ENCODE measurements at regions not wholly inside any gene's neighbourhood (a gene's known extent, or its start where the extent isn't known, plus 50 kb on each side); places are given as distances from the start of the nearest gene placed in this dataset.

DNA sequence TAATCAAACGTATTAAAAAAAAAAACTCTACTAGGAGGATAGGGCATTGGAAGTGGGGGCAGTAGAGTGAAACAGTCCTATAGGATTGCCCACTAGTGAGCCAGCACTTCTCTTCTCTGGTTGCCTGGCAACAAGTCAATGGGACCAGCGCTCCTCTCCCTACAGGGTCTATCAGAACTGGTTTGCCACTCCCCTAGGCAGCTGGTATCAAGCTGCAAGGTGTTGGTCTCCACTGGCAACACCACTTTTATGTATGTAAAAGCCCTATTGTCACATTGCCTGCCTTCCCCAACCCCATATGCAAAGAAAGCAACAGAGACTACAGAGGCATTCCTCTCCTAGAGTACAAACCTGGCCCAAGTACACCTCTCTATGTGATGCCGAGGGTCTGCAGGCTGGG lies 166.9 kb upstream of the MCHR2 start:
- TF ChIP-seq TAF1 (IDR thresholded peaks at IDR 0.05; ENCODE audit: low read depth), result no peak
- TF ChIP-seq, protein P1, sequence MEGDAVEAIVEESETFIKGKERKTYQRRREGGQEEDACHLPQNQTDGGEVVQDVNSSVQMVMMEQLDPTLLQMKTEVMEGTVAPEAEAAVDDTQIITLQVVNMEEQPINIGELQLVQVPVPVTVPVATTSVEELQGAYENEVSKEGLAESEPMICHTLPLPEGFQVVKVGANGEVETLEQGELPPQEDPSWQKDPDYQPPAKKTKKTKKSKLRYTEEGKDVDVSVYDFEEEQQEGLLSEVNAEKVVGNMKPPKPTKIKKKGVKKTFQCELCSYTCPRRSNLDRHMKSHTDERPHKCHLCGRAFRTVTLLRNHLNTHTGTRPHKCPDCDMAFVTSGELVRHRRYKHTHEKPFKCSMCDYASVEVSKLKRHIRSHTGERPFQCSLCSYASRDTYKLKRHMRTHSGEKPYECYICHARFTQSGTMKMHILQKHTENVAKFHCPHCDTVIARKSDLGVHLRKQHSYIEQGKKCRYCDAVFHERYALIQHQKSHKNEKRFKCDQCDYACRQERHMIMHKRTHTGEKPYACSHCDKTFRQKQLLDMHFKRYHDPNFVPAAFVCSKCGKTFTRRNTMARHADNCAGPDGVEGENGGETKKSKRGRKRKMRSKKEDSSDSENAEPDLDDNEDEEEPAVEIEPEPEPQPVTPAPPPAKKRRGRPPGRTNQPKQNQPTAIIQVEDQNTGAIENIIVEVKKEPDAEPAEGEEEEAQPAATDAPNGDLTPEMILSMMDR (IDR thresholded peaks at IDR 0.05; ENCODE audit: poor library complexity, severe bottlenecking), result no peak
- no peak for TF ChIP-seq POLR2AphosphoS5 (IDR thresholded peaks at IDR 0.05)
- no peak for TF ChIP-seq RAD21 (conservative IDR thresholded peaks at IDR 0.05)
- TF ChIP-seq, protein P2, sequence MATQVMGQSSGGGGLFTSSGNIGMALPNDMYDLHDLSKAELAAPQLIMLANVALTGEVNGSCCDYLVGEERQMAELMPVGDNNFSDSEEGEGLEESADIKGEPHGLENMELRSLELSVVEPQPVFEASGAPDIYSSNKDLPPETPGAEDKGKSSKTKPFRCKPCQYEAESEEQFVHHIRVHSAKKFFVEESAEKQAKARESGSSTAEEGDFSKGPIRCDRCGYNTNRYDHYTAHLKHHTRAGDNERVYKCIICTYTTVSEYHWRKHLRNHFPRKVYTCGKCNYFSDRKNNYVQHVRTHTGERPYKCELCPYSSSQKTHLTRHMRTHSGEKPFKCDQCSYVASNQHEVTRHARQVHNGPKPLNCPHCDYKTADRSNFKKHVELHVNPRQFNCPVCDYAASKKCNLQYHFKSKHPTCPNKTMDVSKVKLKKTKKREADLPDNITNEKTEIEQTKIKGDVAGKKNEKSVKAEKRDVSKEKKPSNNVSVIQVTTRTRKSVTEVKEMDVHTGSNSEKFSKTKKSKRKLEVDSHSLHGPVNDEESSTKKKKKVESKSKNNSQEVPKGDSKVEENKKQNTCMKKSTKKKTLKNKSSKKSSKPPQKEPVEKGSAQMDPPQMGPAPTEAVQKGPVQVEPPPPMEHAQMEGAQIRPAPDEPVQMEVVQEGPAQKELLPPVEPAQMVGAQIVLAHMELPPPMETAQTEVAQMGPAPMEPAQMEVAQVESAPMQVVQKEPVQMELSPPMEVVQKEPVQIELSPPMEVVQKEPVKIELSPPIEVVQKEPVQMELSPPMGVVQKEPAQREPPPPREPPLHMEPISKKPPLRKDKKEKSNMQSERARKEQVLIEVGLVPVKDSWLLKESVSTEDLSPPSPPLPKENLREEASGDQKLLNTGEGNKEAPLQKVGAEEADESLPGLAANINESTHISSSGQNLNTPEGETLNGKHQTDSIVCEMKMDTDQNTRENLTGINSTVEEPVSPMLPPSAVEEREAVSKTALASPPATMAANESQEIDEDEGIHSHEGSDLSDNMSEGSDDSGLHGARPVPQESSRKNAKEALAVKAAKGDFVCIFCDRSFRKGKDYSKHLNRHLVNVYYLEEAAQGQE (IDR thresholded peaks at IDR 0.05; ENCODE audit: borderline replicate concordance), result no peak
- TF ChIP-seq SMC3 (conservative IDR thresholded peaks at IDR 0.05; ENCODE audit: poor library complexity), result no peak
- no peak for TF ChIP-seq EZH2 (IDR thresholded peaks at IDR 0.05; ENCODE audit: borderline replicate concordance, insufficient read depth, low read length, poor library complexity, severe bottlenecking)
